ENCODE measurements at regions not wholly inside any gene's neighbourhood (a gene's known extent, or its start where the extent isn't known, plus 50 kb on each side); places are given as distances from the start of the nearest gene placed in this dataset.
A peak's percentile ranks its signal among the peaks of the same experiment; 100 is the strongest.

DNA sequence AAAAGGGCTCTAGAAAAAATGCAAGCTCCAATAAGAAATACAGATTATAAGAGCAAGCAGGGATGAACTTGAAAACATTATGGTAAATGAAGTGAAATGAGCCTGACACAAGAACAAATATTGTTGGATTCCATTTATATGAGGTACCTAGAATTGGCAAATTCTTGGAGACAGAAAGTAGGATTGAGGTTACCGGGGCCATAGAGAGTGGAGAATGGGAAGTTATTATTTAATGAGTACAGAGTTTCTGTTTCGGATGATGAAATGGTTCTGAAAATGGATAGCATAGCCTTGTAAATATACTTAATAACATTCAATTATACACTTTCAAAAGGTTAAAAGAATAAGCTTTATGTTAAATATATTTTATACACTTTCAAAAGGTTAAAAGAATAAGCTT, 75.6 kb upstream of the SLC12A2 start:
- TF ChIP-seq, protein P1, sequence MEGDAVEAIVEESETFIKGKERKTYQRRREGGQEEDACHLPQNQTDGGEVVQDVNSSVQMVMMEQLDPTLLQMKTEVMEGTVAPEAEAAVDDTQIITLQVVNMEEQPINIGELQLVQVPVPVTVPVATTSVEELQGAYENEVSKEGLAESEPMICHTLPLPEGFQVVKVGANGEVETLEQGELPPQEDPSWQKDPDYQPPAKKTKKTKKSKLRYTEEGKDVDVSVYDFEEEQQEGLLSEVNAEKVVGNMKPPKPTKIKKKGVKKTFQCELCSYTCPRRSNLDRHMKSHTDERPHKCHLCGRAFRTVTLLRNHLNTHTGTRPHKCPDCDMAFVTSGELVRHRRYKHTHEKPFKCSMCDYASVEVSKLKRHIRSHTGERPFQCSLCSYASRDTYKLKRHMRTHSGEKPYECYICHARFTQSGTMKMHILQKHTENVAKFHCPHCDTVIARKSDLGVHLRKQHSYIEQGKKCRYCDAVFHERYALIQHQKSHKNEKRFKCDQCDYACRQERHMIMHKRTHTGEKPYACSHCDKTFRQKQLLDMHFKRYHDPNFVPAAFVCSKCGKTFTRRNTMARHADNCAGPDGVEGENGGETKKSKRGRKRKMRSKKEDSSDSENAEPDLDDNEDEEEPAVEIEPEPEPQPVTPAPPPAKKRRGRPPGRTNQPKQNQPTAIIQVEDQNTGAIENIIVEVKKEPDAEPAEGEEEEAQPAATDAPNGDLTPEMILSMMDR (IDR thresholded peaks at IDR 0.05; ENCODE audit: low read depth, low read length), result no peak
- DNase-seq (ENCODE audit: extremely low read depth, low read depth), result peak; percentile 5

DNA sequence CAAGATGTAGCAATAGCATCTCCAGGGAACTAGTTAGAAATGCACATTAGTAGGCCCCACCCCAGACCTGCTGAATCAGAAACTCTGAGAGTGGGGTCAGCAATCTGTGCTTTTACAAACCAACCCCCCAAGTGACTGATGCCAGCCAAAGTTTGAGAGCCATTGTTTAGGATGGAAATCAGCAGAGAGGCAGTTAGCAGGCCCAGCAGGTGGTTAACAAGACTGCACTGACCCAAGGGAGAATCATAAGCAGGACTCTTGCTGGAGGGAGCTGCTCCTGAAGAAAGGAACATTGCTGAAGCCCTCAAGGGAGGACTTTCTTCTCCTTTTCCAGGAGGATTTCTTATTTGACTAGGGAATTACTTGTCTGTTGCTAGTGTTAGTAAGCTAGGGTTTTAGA, 74.2 kb upstream of the SLC12A2 start:
- TF ChIP-seq, protein P1 (IDR thresholded peaks at IDR 0.05; ENCODE audit: low read depth, low read length), result no peak
- no peak for DNase-seq (ENCODE audit: extremely low read depth, low read depth)

DNA sequence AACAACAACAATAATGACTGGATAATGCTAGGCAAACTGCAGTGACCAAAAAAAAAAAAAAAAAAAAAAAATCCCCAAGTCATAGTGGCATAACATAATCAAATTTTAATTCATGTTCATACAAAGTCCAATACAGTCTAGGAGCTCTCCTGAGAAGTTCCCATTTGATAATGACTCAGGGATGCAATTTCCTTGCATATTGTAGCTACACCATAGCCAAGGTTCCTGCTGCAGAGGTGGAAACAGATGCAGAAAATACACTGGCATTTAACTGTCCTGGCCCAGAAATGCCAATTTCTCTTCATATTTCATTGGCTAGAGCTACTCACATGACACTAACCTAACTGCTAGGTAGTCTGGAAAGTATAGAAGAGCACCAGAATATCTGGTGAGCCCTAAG, 72.2 kb upstream of the SLC12A2 start:
- TF ChIP-seq, protein P1 (IDR thresholded peaks at IDR 0.05; ENCODE audit: low read depth, low read length), result no peak

DNA sequence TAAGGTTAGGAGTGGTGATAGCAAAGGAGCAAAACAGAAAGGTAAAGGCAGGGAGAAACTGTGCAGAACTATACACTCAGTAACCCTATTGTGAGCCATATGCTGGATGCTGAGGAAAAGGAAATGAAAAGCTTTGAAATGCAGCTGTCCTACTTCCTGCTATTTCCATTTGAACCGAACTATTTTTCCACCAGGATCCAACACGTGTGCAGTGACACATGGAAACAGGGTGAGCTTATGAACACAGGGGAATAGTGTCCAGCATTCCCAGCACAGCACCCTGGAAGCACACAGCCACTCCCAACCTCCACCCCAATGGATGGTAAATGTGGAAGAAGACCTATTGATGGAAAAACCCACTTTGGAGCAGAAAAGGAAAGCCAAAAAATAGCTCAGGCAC, 69.0 kb upstream of the SLC12A2 start:
- DNase-seq (ENCODE audit: extremely low read depth, low read depth), result no peak

More for the DNA sequence above, 72.2 kb upstream of the SLC12A2 start:
- no peak for DNase-seq (ENCODE audit: extremely low read depth, low read depth)

DNA sequence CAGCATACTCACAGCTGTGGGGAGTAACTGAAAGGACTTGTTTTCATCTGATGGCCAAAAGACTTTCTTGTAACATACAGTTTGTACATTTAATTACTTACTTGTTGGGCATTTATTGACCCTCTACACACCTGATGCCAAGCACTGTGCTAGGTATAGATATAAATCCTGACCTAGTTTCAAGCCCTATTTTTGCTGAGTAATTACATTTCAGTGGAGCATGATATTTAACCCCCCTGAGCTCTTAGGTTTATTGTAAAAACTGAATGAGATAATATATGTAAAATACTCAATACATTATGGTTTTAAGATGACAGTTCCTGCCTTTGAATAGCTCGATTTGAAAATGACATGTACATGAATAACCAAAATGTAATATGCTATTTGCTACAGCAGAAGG, 68.1 kb upstream of the SLC12A2 start:
- TF ChIP-seq, protein P1 (IDR thresholded peaks at IDR 0.05; ENCODE audit: low read depth, low read length), result no peak
- DNase-seq (ENCODE audit: extremely low read depth, low read depth), result no peak

More for the DNA sequence above, 69.0 kb upstream of the SLC12A2 start:
- TF ChIP-seq, protein P1 (IDR thresholded peaks at IDR 0.05; ENCODE audit: low read depth, low read length), result no peak

DNA sequence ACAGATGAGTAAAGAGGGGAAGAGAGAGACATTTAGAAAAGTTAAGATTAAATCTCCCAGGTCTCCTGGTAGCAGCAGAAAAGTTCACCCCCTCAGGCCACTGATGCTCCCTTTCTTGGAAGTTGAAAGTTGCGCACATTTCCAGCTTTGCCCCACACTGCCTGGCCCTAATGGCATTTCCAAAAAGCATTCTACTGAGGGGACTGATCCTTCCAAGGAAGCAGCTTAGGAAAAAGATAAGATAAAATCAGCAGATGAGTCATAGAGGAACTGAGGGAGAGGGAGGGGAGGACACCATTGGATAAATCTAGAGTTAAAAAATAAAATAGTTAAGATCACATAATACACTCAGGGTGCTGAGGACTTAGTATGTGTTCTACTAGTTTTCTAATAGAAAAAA, 67.6 kb upstream of the SLC12A2 start:
- TF ChIP-seq, protein P1 (IDR thresholded peaks at IDR 0.05; ENCODE audit: low read depth, low read length), result no peak
- DNase-seq (ENCODE audit: extremely low read depth, low read depth), result no peak

DNA sequence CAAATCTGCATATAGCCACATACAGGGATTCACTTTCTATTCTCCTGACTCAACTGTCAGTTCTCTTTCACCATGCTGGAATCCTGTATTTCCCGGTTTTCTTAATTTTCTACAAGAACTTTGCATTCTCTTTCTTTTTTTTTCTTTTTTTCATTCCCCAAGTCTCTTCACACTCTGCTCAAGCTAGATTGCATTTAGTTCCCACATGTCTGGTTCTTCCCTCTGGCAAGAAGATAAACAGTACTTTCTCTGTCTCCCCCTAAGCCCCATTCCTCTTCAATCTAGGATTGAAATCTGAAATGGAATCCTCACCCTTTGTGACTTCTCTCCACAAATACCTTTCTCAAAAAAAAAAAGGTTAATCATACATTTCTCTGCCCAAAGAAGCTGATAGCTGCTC, 64.2 kb upstream of the SLC12A2 start:
- TF ChIP-seq, protein P1 (IDR thresholded peaks at IDR 0.05; ENCODE audit: low read depth, low read length), result no peak
- DNase-seq (ENCODE audit: extremely low read depth, low read depth), result no peak
